Inferior parietal cortex (tissue), 1 donor: ENCODE measurements at regions not wholly inside any gene's neighbourhood (a gene's known extent, or its start where the extent isn't known, plus 50 kb on each side); places are given as distances from the start of the nearest gene placed in this dataset.

Experiments used
- DNase-seq: peaks from one replicate; pipeline ENCODE4 v3.0.0-alpha.2; 2016; ENCODE audit errors: extremely low spot score

GRCh38 chr9:21668516-21668915 is 133.9 kb upstream of the MTAP start:
- DNase-seq, result peak; percentile 36

DNA sequence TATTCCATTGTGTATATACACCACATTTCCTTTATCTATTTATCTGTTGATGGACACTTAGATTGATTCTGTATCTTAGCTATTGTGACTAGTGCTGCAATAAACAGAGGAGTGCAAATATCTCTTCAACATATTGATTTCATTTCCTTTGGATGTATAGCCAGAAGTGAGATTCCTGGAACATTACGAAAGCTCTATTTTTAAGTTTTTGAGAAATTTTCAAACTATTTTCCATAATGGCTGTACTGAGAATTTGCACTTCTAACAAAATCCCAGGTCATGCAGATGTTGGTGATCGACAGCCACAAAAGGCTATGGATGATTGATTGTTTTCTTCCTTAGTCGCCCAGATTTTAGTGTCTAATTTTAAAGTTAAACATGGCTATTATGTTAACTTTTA is 132.7 kb upstream of the MTAP start:
- no peak for DNase-seq

- no peak for DNase-seq
Observed at GRCh38 chr9:21670374-21670773, 132.1 kb upstream of the MTAP start.

GRCh38 chr9:21672140-21672539 is 130.3 kb upstream of the MTAP start:
- no peak for DNase-seq

DNA sequence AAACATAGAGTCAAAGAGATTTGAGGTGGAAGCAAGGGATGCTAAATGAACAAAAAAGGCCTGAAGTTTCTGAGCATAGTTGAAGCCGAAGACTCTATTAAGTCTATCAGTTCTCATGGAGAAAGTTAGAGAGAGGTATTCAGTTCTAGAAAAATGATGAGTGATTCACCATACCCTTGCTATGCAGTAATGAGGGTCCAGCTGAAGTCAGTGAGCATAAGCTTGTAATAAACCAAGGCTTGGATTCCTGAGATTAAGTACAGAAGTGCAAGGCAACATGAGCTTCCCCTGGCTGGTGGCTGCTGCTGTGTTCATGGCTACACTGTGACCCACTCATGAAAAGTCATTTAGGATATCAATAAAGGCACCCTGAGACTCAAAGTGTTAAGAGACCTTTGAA is 129.7 kb upstream of the MTAP start:
- DNase-seq, result no peak

DNA sequence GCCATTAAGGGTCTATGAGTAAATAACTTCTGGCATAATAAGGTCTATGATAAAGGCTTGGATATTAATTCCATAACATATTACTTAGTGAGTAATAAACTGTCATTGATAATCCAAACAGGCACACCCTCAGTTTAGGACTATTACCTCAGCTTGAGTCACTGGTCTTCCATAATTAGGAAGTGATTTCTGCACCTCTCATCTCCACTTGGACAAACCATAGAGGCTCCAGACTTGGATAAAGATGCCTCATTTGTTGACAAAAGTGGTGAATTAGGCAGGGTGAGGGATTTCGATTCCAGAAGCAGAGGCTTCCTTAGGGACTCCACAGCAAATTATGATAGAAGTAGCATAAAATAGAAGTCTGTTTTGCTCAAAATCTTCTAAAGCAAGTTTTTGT is 127.5 kb upstream of the MTAP start:
- DNase-seq, result no peak

- no peak for DNase-seq
Observed at GRCh38 chr9:21677387-21677786, 125.0 kb upstream of the MTAP start.

DNA sequence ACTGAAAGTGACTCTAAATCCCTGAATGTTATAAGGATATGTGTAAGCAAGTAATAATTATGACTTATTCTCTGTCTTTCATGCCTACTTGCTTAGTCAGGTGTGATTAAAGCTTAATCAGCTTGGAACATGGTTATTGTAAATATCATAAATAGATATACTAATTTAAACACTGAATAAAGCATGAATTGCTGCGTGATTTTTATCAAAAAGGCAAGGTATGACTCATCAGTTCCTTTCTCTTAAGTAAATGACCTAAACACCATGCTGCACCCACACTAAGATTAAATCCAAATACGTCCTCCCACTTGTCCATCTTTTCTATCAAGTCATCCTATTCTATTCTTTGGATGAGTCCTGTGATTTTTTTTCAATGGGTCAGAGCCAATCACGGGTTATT is 124.6 kb upstream of the MTAP start:
- DNase-seq, result no peak

DNA sequence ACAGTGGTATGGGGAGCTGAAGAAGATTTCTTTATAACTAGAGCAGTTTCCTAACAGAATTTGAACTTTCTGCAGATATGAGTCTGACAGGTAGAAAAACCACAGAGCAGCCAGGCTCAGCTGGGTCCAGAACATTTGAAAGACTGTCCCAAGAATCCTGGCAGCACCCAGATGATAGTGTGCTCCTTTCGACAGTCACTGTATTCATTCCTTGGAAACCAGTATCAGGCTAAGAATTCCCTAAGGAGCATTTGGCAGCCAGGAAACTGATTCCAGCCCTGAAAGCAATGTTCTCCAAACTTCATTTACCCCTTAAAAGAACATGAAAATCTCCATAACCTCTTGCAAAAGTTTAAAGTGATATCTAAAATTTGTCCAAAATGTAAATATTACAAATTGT is 123.0 kb upstream of the MTAP start:
- DNase-seq, result no peak

DNA sequence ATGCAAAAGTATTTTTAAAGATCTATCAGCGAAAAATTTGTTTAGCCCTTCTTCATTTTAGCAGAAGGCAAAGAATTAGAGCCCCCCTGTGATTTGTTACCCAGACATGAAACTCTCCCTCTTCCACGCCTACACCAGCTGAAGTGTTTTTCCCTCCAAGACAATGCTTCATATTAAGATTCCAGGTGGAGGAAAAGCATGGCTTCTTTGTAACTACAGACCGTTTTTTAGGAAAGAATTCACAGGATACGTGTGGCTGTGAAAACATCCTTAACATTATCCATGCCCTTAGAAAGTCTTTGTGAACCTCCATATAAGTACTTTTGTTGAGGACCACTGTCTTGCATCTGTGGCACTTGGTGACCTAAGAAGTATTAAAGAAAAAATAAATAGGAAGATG is 121.8 kb upstream of the MTAP start:
- no peak for DNase-seq

- DNase-seq, result no peak
Observed at GRCh38 chr9:21681641-21682040, 120.8 kb upstream of the MTAP start.

- no peak for DNase-seq
Observed at GRCh38 chr9:21682381-21682780, 120.1 kb upstream of the MTAP start.

- DNase-seq, result no peak
Observed at GRCh38 chr9:21682981-21683380, 119.5 kb upstream of the MTAP start.

DNA sequence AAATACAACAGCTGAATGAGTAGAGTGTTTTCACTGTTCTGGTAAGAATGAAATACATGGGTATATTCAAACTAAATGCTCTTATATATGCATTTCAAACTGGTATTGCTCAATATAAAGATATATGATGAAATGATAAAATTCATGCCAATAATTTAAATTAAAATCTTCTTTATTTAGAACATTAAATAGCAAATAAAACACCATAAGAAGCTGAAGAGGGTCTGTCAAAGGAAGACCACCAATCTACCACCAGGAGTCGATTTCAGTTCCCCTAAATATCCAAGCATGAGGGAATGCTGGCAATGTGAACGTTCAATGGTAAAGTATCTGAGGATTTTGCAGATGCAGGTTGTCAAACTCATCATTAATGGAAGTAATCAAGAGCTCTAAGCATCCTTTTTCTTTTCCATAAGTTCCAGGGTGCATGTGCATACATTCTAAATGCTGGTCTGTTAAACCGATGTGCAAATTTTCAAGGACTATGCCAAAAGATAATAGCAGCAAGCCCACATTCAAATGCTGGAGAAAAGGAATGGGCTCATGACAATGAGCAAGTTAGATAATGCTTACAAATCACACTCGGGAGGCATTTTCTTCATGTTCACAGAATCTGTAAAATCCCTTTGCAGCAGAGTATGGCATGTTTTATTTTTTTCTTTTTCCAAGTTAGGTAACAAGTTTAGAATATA is 118.8 kb upstream of the MTAP start:
- DNase-seq, result no peak

GRCh38 chr9:21684231-21684630 is 118.2 kb upstream of the MTAP start:
- DNase-seq, result no peak

GRCh38 chr9:21684831-21685362 is 117.5 kb upstream of the MTAP start:
- DNase-seq, result no peak

GRCh38 chr9:21685502-21685901 is 116.9 kb upstream of the MTAP start:
- DNase-seq, result no peak

GRCh38 chr9:21686738-21687137 is 115.7 kb upstream of the MTAP start:
- no peak for DNase-seq

- no peak for DNase-seq
Observed at GRCh38 chr9:21687351-21687750, 115.1 kb upstream of the MTAP start.

- DNase-seq, result peak; percentile 4
Observed at GRCh38 chr9:21688108-21689102, 114.0 kb upstream of the MTAP start.

DNA sequence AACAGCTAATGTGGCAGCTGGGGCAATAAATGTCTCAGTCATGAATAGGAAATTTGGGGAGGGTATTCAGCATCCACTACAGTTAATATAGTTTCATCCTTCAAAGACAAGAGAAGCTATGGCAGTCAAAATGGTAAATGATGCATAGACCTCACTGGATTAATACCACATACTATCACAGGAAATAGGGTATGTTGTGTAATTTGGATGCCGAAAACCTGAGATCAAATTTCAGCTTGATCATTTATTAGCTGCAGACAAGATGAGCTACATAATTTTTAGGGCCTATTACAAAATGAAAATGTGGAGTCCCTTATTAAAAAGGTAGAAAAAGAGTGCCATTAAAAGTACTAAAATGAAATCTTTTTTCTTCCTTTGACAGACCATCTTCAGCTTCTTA is 112.6 kb upstream of the MTAP start:
- no peak for DNase-seq

DNA sequence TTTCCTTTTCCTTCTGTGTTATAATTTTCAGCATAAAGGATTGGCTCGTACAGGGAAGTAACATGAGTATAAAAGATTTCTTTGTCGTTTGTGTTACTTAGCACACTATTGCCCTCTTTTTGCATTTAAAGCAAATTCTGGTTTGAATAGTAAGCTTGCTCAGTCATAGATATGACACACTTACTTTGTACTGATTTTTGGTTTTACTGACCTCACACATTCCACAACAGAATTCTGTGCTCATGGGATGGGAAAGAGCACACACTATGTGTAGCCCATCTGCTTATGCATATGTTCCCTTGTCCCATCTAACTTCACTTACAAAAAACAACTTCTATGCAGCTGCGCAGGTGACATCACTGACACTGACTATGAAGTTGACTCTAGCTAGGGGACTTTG is 111.9 kb upstream of the MTAP start:
- no peak for DNase-seq

DNA sequence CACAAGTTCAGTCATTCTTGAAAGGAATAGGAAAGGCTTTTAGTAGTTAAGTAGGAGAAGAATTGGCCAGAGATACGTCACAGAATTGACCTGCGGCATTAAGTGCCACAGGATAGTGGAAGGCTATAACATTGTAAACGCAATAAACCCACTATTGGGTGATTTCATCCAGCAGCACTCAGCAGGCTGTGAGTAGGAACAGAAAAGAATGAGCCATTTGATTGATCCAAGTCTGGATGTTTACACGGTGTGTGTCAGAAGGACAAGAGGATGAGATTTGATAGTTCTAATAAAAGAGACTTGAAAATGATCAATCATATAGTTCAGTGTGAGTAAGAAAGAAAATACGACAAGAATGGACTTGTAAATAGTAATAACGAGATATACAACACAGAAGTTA is 110.0 kb upstream of the MTAP start:
- DNase-seq, result no peak
